ENCODE measurements at regions not wholly inside any gene's neighbourhood (a gene's known extent, or its start where the extent isn't known, plus 50 kb on each side); places are given as distances from the start of the nearest gene placed in this dataset.

GRCh38 chr16:79658301-79659033 lies 57.9 kb upstream of the MAF start:
- no peak for DNase-seq (ENCODE audit: low spot score)

GRCh38 chr16:79656553-79657115 lies 56.1 kb upstream of the MAF start:
- DNase-seq (ENCODE audit: low spot score) = no peak

GRCh38 chr16:79653373-79653891 lies 52.9 kb upstream of the MAF start:
- DNase-seq (ENCODE audit: low spot score) = no peak

- no peak for DNase-seq (ENCODE audit: low spot score)
These were observed 50.8 kb upstream of the MAF start for GRCh38 chr16:79651363-79651762.

Measured in D341Med (cell line).